ENCODE measurements at regions not wholly inside any gene's neighbourhood (a gene's known extent, or its start where the extent isn't known, plus 50 kb on each side); places are given as distances from the start of the nearest gene placed in this dataset.

DNA sequence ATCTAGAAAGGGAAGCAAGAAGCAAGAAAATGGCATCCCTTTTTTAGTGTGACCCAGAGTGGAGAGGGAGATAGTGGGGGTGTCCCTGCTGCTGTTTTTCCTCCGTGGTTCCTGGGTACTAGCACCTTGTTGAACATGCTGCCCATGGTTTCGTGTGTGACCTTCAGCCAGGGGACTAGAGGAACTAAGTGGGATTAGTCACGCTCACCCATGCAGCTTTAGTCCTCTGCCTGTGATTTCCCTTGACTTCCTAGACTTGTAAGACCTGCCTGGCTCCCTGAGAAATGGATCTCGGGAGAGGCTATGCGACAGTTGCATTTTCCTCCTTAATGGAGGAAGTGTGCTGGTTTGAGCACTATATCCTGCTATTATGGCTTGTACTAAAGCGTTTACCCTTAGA, 471.4 kb downstream of the DCDC2C start:
- TF ChIP-seq, protein P1, sequence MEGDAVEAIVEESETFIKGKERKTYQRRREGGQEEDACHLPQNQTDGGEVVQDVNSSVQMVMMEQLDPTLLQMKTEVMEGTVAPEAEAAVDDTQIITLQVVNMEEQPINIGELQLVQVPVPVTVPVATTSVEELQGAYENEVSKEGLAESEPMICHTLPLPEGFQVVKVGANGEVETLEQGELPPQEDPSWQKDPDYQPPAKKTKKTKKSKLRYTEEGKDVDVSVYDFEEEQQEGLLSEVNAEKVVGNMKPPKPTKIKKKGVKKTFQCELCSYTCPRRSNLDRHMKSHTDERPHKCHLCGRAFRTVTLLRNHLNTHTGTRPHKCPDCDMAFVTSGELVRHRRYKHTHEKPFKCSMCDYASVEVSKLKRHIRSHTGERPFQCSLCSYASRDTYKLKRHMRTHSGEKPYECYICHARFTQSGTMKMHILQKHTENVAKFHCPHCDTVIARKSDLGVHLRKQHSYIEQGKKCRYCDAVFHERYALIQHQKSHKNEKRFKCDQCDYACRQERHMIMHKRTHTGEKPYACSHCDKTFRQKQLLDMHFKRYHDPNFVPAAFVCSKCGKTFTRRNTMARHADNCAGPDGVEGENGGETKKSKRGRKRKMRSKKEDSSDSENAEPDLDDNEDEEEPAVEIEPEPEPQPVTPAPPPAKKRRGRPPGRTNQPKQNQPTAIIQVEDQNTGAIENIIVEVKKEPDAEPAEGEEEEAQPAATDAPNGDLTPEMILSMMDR (conservative IDR thresholded peaks at IDR 0.05), result no peak
- no peak for TF ChIP-seq ZFX (IDR thresholded peaks at IDR 0.05)

All from C4-2B (cell line).